G401 (cell line): ENCODE measurements at regions not wholly inside any gene's neighbourhood (a gene's known extent, or its start where the extent isn't known, plus 50 kb on each side); places are given as distances from the start of the nearest gene placed in this dataset.

Source experiments
- DNase-seq: peaks from one replicate; pipeline ENCODE4 v3.0.0-alpha.2; 2015; ENCODE audit warnings: low spot score
- in situ Hi-C: cut with HindIII; loops from 2 replicates; pipeline ENCODE4 v1.10.0; 2016; ENCODE audit warnings: low sequenced_read_pairs, mixed read lengths

DNA sequence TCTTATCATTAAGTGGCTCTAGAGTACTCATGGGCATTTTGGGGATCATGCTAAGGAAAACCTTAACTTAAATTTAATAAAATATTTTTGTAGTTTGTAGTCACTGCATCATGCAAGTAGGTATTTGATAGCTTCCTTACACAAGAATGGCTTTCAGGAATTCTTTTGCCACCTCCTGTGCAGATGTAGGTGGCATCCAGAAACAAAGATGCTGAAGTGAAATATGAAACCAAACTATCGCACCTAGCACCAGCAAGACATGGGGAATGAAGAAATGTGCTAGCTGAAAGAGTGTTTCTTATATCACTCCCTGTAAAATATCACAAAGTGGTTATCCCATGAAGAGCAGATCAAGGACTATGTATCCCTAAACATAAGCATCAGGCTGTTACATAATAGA is 924.5 kb upstream of the PRR20A start:
- no peak for DNase-seq
- in situ Hi-C loops = no loop called here

- in situ Hi-C loops = no loop called here
- no peak for DNase-seq
Measured at GRCh38 chr13:56247692-56248091, 893.0 kb upstream of the PRR20A start.

GRCh38 chr13:56271686-56272085 is 869.0 kb upstream of the PRR20A start:
- in situ Hi-C loops = no loop called here
- DNase-seq = no peak

DNA sequence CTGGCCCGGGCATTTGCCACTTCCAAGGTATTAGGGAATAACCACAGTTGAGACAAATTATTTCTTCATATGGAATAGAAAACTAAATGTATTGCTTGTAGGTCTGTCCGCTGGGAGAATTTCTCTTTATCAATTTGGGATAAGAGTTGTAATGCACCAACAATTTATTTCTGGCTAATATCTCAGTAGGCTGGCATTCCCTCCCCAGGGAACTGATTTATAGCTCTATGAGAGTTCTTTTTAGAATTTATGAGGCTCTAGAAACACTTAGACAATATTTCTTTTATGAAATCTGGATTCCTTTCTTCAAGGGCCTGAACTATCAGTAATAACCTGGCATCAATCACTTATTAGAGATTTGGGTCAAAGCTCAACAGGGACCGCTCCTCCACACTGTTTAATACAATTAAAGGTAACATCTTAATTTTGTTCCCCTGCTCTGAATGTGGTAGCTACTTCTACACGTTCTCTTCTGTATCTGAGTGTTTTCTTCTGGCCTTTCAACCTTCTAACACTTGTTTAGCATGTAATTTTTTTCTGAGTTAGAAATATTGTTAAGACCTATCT is 857.4 kb upstream of the PRR20A start:
- no peak for DNase-seq
- in situ Hi-C loops = no loop called here

- no peak for DNase-seq
- in situ Hi-C loops = no loop called here
Measured at GRCh38 chr13:56299650-56300049, 841.1 kb upstream of the PRR20A start.

GRCh38 chr13:56314765-56315164 is 826.0 kb upstream of the PRR20A start:
- in situ Hi-C loops = no loop called here
- no peak for DNase-seq

DNA sequence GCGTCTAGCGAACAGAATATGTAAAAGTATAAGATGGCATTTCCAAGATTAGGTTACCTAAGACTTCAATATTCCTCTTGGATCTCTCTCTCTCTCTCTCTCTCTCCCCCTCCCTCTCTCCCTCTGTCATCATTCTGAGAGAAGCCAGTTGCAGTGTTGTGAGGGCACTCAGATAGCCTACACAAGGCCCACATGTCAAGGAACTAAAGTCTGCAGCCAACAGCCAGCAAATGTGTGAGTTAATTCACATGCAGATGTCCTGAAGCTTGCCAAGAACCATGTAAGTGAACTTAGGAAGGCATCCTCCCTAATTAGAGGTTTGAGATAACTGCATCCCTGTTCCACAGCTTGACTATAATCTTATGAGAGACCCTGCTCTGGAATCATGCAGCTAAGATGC is 822.9 kb upstream of the PRR20A start:
- no peak for DNase-seq
- in situ Hi-C loops = no loop called here

GRCh38 chr13:56332671-56333070 is 808.0 kb upstream of the PRR20A start:
- DNase-seq = no peak
- in situ Hi-C loops = no loop called here

DNA sequence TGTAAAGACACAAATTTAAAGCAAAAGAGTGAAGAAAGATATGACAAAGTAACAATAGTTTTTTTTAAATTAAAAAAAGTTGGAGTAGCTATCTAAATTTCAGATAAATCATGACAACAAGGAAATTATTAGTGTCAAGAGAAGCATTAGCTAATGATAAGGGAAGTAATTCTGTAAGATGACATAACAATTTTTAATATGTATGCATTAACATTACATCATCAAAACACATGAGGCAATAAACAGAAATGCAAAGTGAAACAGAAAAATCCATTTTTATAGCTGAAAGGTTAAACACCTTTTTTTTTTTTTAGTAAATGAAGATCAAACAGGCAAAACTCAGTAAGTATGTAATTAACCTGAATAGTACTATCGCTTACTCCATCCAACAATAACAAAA is 804.9 kb upstream of the PRR20A start:
- DNase-seq = no peak
- in situ Hi-C loops = no loop called here

DNA sequence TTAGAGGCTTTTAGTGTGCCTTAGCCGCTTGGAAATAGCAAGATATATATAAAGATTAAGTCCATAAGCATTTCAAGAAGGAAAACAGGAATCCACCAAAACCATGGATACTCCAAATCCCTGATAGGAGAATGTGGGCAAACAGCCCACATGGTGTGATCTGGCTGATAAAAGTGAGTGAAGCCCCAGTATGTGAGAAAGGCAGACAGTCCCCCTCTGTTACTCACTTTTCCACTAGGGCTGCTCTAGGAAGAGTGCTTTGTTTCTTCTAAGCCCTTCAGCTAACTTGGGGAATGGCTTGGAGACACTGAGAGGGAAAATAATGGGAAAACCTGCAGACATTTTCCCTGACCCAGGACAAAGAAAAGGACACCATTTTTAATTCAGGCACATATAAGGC is 802.3 kb upstream of the PRR20A start:
- in situ Hi-C loops = no loop called here
- DNase-seq = no peak

- no peak for DNase-seq
- in situ Hi-C loops = no loop called here
Measured at GRCh38 chr13:56347014-56347413, 793.7 kb upstream of the PRR20A start.

DNA sequence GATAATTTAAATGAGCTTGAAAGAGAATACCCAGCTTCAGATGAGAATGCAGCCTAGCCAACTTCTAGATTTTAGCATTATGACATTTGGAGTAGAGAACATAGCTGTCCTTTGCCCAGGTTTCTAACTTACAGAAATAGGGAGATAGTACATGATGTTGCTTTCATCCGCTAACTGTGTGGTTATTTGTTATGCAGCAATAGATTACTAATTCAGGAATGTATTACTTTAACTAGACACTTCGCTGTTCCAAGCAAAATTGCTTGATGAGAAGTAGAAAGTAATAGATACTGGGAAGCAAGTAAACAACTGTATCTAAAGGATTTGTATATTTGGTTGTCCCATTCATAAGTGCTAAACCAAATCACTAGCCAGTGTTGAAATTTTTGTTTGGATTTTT is 790.9 kb upstream of the PRR20A start:
- no peak for DNase-seq
- in situ Hi-C loops = no loop called here

GRCh38 chr13:56351041-56351440 is 789.7 kb upstream of the PRR20A start:
- in situ Hi-C loops = no loop called here
- DNase-seq = no peak

GRCh38 chr13:56352361-56352760 is 788.4 kb upstream of the PRR20A start:
- no peak for DNase-seq
- in situ Hi-C loops = no loop called here

- DNase-seq = no peak
- in situ Hi-C loops = no loop called here
Measured at GRCh38 chr13:56352901-56353300, 787.8 kb upstream of the PRR20A start.

GRCh38 chr13:56356690-56357089 is 784.0 kb upstream of the PRR20A start:
- no peak for DNase-seq
- in situ Hi-C loops = no loop called here

DNA sequence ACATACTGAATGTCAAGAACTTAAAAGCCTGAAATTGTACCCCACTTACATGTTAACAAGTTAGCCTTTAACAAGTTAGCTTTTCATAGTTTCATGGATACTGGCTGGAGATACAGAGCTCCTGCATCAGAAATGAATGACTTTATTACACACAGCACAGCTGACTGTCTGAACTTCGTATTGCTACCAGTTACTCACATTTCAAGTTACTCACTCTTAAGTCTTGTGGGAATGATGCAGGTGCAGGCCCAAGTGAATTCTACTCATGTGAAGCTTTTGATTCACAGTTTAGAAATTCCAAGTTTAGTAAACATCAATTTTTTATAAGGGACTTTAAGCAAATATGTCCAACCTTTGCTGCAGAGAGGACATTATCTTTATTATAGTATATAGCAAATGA is 762.2 kb upstream of the PRR20A start:
- in situ Hi-C loops = no loop called here
- no peak for DNase-seq

DNA sequence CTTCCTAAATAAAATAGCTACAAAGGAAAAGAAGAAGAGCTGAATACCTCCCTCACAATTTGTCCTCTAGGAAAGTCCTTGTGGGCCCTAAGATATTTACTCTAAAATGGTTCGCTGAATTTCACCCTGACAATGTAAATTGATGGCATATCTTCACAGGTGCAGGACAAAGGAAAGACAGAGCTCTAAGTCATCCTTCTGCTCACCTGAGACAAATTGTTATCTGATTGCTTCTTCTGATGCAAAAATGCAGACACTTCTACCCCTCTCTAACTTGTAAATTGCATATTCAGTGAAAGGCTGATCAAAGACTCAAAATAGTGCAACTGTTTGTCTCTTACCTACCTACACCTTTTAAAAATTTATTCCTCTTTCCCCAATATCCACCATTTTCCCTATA is 747.2 kb upstream of the PRR20A start:
- no peak for DNase-seq
- in situ Hi-C loops = no loop called here

DNA sequence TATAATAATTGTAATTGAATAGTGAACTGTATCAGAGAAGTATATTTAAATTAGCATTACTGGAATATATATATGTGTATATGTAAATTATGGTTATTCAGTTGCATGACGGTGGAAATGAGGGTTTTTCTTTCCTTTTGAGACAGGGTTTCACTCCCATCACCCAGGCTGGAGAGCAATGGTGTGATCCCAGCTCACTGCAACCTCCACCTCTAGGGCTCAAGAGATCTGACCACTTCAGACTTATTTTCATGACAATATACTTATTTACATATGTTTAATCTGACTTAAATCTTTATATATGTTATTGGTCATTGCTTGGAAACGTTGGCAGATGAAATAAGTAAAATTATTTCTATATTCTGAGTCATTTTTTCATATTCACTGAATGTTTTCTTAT is 744.4 kb upstream of the PRR20A start:
- no peak for DNase-seq
- in situ Hi-C loops = no loop called here

- in situ Hi-C loops = no loop called here
- DNase-seq = peak; percentile 65
Measured at GRCh38 chr13:56400774-56401173, 739.9 kb upstream of the PRR20A start.

- in situ Hi-C loops = no loop called here
- no peak for DNase-seq
Measured at GRCh38 chr13:56412856-56413255, 727.9 kb upstream of the PRR20A start.

DNA sequence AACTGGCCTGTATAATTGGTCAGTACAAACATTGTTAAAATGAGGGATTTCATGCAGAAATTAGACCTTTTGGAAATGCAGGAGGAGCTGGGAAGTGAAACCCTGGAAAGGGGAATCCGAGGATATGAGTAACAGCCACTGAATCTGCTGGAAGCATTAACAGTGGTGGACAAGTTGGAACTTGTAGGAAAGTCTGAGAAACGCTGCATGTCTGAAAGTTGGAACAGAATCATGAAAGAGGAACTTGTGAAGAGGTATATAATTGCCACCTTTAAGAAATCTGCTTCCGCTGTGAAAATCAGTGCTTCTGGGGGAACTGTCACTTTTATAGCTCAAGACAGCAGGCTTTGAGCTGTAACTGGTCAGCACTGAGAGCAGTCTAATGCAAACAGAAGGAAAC is 716.5 kb upstream of the PRR20A start:
- DNase-seq = no peak
- in situ Hi-C loops = no loop called here
